ENCODE measurements at regions not wholly inside any gene's neighbourhood (a gene's known extent, or its start where the extent isn't known, plus 50 kb on each side); places are given as distances from the start of the nearest gene placed in this dataset.
"Not testable (repeated sequence)": the region's sequence is repeated elsewhere in the genome, so short reads cannot be mapped to it uniquely, and the experiment has no call there.

GRCh38 chr13:50654331-50654730 is 189.2 kb downstream of the DLEU7 start:
- DNase-seq (ENCODE audit: extremely low read depth, low read depth): no peak
- no peak overlapping the region for H3K4me3 ChIP-seq (replicated peaks; ENCODE audit: low read depth, low read length)
- no peak for TF ChIP-seq CTCF (IDR thresholded peaks at IDR 0.05; ENCODE audit: low read depth, low read length, missing control alignments)

GRCh38 chr13:50661881-50662280 is 181.6 kb downstream of the DLEU7 start:
- not testable (repeated sequence) for H3K4me3 ChIP-seq (replicated peaks; ENCODE audit: low read depth, low read length); DNase-seq (ENCODE audit: extremely low read depth, low read depth)

- TF ChIP-seq CTCF (IDR thresholded peaks at IDR 0.05; ENCODE audit: low read depth, low read length, missing control alignments): no peak
- DNase-seq (ENCODE audit: extremely low read depth, low read depth): no peak
- H3K4me3 ChIP-seq (replicated peaks; ENCODE audit: low read depth, low read length): no peak overlapping the region
These were observed 178.5 kb downstream of the DLEU7 start for GRCh38 chr13:50664951-50665350.

GRCh38 chr13:50668049-50668448 is 175.4 kb downstream of the DLEU7 start:
- no peak overlapping the region for H3K4me3 ChIP-seq (replicated peaks; ENCODE audit: low read depth, low read length)
- DNase-seq (ENCODE audit: extremely low read depth, low read depth): no peak
- TF ChIP-seq CTCF (IDR thresholded peaks at IDR 0.05; ENCODE audit: low read depth, low read length, missing control alignments): no peak

GRCh38 chr13:50668691-50669271 is 174.7 kb downstream of the DLEU7 start:
- no peak overlapping the region for H3K4me3 ChIP-seq (replicated peaks; ENCODE audit: low read depth, low read length)
- no peak for TF ChIP-seq CTCF (IDR thresholded peaks at IDR 0.05; ENCODE audit: low read depth, low read length, missing control alignments)
- no peak for DNase-seq (ENCODE audit: extremely low read depth, low read depth)

GRCh38 chr13:50670272-50670671 is 173.2 kb downstream of the DLEU7 start:
- DNase-seq (ENCODE audit: extremely low read depth, low read depth): no peak
- no peak for TF ChIP-seq CTCF (IDR thresholded peaks at IDR 0.05; ENCODE audit: low read depth, low read length, missing control alignments)
- no peak overlapping the region for H3K4me3 ChIP-seq (replicated peaks; ENCODE audit: low read depth, low read length)

- DNase-seq (ENCODE audit: extremely low read depth, low read depth): no peak
- no peak for TF ChIP-seq CTCF (IDR thresholded peaks at IDR 0.05; ENCODE audit: low read depth, low read length, missing control alignments)
- no peak overlapping the region for H3K4me3 ChIP-seq (replicated peaks; ENCODE audit: low read depth, low read length)
These were observed 172.5 kb downstream of the DLEU7 start for GRCh38 chr13:50670847-50671496.
